Epithelial cell of esophagus (primary cell): ENCODE measurements at regions not wholly inside any gene's neighbourhood (a gene's known extent, or its start where the extent isn't known, plus 50 kb on each side); places are given as distances from the start of the nearest gene placed in this dataset.

Experiments
- DNase-seq: peaks from one replicate; pipeline ENCODE4 v3.0.0; 2010; ENCODE audit warnings: low read depth
- H3K4me3 ChIP-seq: 2 replicates; pipeline ENCODE4 v1.5.1; 2011; ENCODE audit warnings: mild to moderate bottlenecking, low read length, control low read depth
- CTCF ChIP-seq: IDR thresholded peaks from 2 replicates; pipeline ENCODE4 v1.5.1; 2011; ENCODE audit warnings: low read depth, mild to moderate bottlenecking, low read length, control low read depth, inconsistent platforms; ENCODE audit not compliant: insufficient read depth; ENCODE audit errors: missing control alignments

GRCh38 chr12:45584336-45584735, 145.2 kb upstream of the ARID2 start:
- no peak for DNase-seq
- no peak for TF ChIP-seq CTCF
- H3K4me3 ChIP-seq, result no peak overlapping the region

- TF ChIP-seq CTCF, result no peak
- DNase-seq, result no peak
- no peak overlapping the region for H3K4me3 ChIP-seq
Observed at GRCh38 chr12:45585522-45586230, 143.8 kb upstream of the ARID2 start.

GRCh38 chr12:45586486-45586885, 143.0 kb upstream of the ARID2 start:
- no peak for TF ChIP-seq CTCF
- H3K4me3 ChIP-seq, result no peak overlapping the region
- DNase-seq, result no peak

- TF ChIP-seq CTCF, result no peak
- H3K4me3 ChIP-seq, result no peak overlapping the region
- no peak for DNase-seq
Observed at GRCh38 chr12:45587012-45587411, 142.5 kb upstream of the ARID2 start.

- peak; percentile 42 for DNase-seq
- H3K4me3 ChIP-seq, result no peak overlapping the region
- no peak for TF ChIP-seq CTCF
Observed at GRCh38 chr12:45587877-45588533, 141.5 kb upstream of the ARID2 start.

- DNase-seq, result no peak
- H3K4me3 ChIP-seq, result no peak overlapping the region
- TF ChIP-seq CTCF, result no peak
Observed at GRCh38 chr12:45590646-45591045, 138.9 kb upstream of the ARID2 start.

- TF ChIP-seq CTCF, result no peak
- DNase-seq, result no peak
- no peak overlapping the region for H3K4me3 ChIP-seq
Observed at GRCh38 chr12:45591635-45592034, 137.9 kb upstream of the ARID2 start.
